SU-DHL-6 (cell line): ENCODE measurements at regions not wholly inside any gene's neighbourhood (a gene's known extent, or its start where the extent isn't known, plus 50 kb on each side); places are given as distances from the start of the nearest gene placed in this dataset.

Experiments used
- EZH2phosphoT487 ChIP-seq: fragments of 200-600 bp; sonication (generic), shearing (Covaris generic); conservative IDR thresholded peaks from 2 replicates; pipeline ENCODE4 v1.6.1; 2018; ENCODE audit warnings: mild to moderate bottlenecking, antibody characterized with exemption, low read length, moderate library complexity, mixed read lengths
- TF ChIP-seq, protein P1 (sequence below): fragments of 200-600 bp; sonication (generic); IDR thresholded peaks from one replicate; pipeline ENCODE4 v1.5.1; 2017; ENCODE audit warnings: antibody characterized with exemption, mild to moderate bottlenecking, low read length, moderate library complexity; ENCODE audit not compliant: insufficient read depth, poor library complexity, severe bottlenecking

DNA sequence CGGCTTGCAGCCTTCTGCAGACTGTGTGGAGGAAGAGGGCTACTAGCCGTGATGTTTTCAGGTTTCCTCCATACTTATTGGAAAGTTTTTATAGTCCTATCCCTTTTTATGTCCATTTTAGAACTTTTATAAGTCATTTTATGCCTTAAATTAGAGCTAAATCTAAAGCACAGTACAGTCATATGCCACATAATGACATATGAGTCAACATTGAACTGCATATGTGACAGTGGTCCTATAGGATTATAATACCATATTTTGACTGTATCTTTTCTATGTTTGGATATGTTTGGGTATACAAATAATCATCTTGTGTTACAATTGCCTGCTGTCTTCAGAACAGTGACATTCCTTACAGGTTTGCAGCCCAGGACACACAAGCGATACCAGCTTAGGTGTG lies 200.2 kb downstream of the SPRY1 start:
- TF ChIP-seq, protein P1, sequence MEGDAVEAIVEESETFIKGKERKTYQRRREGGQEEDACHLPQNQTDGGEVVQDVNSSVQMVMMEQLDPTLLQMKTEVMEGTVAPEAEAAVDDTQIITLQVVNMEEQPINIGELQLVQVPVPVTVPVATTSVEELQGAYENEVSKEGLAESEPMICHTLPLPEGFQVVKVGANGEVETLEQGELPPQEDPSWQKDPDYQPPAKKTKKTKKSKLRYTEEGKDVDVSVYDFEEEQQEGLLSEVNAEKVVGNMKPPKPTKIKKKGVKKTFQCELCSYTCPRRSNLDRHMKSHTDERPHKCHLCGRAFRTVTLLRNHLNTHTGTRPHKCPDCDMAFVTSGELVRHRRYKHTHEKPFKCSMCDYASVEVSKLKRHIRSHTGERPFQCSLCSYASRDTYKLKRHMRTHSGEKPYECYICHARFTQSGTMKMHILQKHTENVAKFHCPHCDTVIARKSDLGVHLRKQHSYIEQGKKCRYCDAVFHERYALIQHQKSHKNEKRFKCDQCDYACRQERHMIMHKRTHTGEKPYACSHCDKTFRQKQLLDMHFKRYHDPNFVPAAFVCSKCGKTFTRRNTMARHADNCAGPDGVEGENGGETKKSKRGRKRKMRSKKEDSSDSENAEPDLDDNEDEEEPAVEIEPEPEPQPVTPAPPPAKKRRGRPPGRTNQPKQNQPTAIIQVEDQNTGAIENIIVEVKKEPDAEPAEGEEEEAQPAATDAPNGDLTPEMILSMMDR: no peak
- TF ChIP-seq EZH2phosphoT487: no peak
